Gastroesophageal sphincter (tissue), 4 donors: ENCODE measurements at regions not wholly inside any gene's neighbourhood (a gene's known extent, or its start where the extent isn't known, plus 50 kb on each side); places are given as distances from the start of the nearest gene placed in this dataset.
"Not testable (repeated sequence)": the region's sequence is repeated elsewhere in the genome, so short reads cannot be mapped to it uniquely, and the experiment has no call there.

Experiments used
- ATAC-seq: fragments of 150-250 bp; one replicate; pipeline ENCODE4 v1.9.1; 2016; ENCODE audit warnings: mild to moderate bottlenecking, moderate library complexity
- H3K27ac ChIP-seq, 4 donors: fragments of 200-600 bp; sonication (generic) in 3 of 4; 1 replicate in 3 of 4; 2 replicates in 1 of 4; pipeline ENCODE4 v1.5.1; 2016 to 2019
- H3K27me3 ChIP-seq: fragments of 200-600 bp; sonication (generic); one replicate; pipeline ENCODE4 v1.5.1; 2019
- H3K36me3 ChIP-seq, 2 donors: fragments of 200-600 bp; sonication (generic); one replicate each; pipeline ENCODE4 v1.5.1; 2019; ENCODE audit warnings: control low read depth in 1 of 2
- H3K4me1 ChIP-seq, 3 donors: fragments of 200-600 bp; sonication (generic); 1 replicate in 2 of 3; 2 replicates in 1 of 3; pipeline ENCODE4 v1.5.1; 2016 to 2019; ENCODE audit warnings: control low read depth in 2 of 3
- H3K4me3 ChIP-seq, 2 donors: fragments of 200-600 bp; sonication (generic); one replicate each; pipeline ENCODE4 v1.5.1; 2019; ENCODE audit warnings: mild to moderate bottlenecking in 1 of 2, moderate library complexity in 1 of 2
- H3K9me3 ChIP-seq, 3 donors: fragments of 200-600 bp; sonication (generic); one replicate each; pipeline ENCODE4 v1.5.1; 2017 to 2019; ENCODE audit warnings: control low read depth in 2 of 3
- CTCF ChIP-seq, 4 experiments: fragments of 200-600 bp in 2 of 4; fragments of 450-650 bp in 2 of 4; sonication (generic) in 1 of 4; IDR thresholded peaks; one replicate each; pipeline ENCODE4 v1.5.1; 2017 to 2019; ENCODE audit warnings: antibody characterized with exemption in 4 of 4, mild to moderate bottlenecking in 2 of 4, moderate library complexity in 2 of 4
- EP300 ChIP-seq: sonication (generic); formaldehyde crosslinking; IDR thresholded peaks from one replicate; pipeline ENCODE4 v1.6.1; 2017; ENCODE audit warnings: antibody characterized with exemption, mild to moderate bottlenecking
- POLR2A ChIP-seq, 2 donors: fragments of 450-650 bp; IDR thresholded peaks; one replicate each; pipeline ENCODE4 v1.6.1; 2017; ENCODE audit warnings: antibody characterized with exemption in 2 of 2, mild to moderate bottlenecking in 2 of 2, moderate library complexity in 1 of 2
- POLR2AphosphoS5 ChIP-seq: sonication (generic); formaldehyde crosslinking; IDR thresholded peaks from one replicate; pipeline ENCODE4 v1.6.1; 2017; ENCODE audit warnings: antibody characterized with exemption
- WGBS, 2 donors: methylation state at CpG; one replicate each; pipeline ENCODE4 v1.1.5; 2018; ENCODE audit warnings: low coverage in 1 of 2; 5-methylcytosine and 5-hydroxymethylcytosine counted together

GRCh38 chr2:184444217-184444616 is 154.1 kb upstream of the ZNF804A start:
- H3K4me1 ChIP-seq, result peaks cover 0 to 8% (median 0%) of the 10 kb centered on the region in 3 donors
- H3K4me3 ChIP-seq, result no peak overlapping the region
- 20 to 36% methylated on average over 2 of the region's 2 CpGs for WGBS, 2 donors
- H3K36me3 ChIP-seq, result no peaks in the 10 kb centered on the region
- H3K9me3 ChIP-seq, result no peaks in the 10 kb centered on the region
- TF ChIP-seq POLR2A (IDR thresholded peaks at IDR 0.05) (no peak), EP300 (no peak), CTCF (IDR thresholded peaks at IDR 0.05) (no peak), POLR2AphosphoS5 (no peak)
- no peaks in the 10 kb centered on the region for H3K27me3 ChIP-seq
- H3K27ac ChIP-seq, result no peak overlapping the region
- ATAC-seq, result no peak

GRCh38 chr2:184444623-184445223 is 153.6 kb upstream of the ZNF804A start:
- WGBS, 2 donors, result 30 to 64% methylated on average over 4 of the region's 4 CpGs
- Histone ChIP-seq H3K27ac (no peak overlapping the region), H3K4me3 (no peak overlapping the region), H3K36me3 (no peaks in the 10 kb centered on the region), H3K27me3 (no peaks in the 10 kb centered on the region), H3K9me3 (no peaks in the 10 kb centered on the region), H3K4me1 (peaks cover 0 to 8% (median 0%) of the 10 kb centered on the region in 3 donors)
- ATAC-seq, result no peak
- TF ChIP-seq CTCF (IDR thresholded peaks at IDR 0.05), result no peak
- no peak for TF ChIP-seq POLR2AphosphoS5

DNA sequence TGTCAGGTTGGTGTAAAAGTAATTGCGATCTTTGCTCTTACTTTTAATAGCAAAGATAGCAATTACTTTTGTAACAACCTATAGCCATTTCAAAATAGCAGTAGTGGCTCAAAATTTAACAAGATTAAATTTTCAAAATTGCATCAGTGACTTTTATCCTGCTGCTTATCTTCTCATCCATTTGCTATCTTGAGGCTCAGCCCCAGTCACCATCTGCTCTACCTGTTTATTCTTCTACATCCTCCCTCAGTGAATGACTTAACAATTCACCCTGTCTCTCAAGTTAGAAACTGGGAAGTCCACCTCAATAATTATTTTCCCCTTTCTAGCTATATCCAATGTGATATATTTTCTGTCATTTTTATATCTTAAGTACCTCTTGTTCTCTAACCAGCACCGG is 148.6 kb upstream of the ZNF804A start:
- no peak overlapping the region for H3K4me3 ChIP-seq
- WGBS, 2 donors, result 62 to 83% methylated on average over 1 to 2 of the region's 2 CpGs
- H3K27ac ChIP-seq, result no peak overlapping the region
- TF ChIP-seq CTCF (IDR thresholded peaks at IDR 0.05) (no peak), POLR2A (IDR thresholded peaks at IDR 0.05) (no peak), POLR2AphosphoS5 (no peak), EP300 (no peak)
- no peaks in the 10 kb centered on the region for H3K9me3 ChIP-seq
- H3K36me3 ChIP-seq, result no peaks in the 10 kb centered on the region
- H3K4me1 ChIP-seq, result peaks cover 0 to 1% (median 0%) of the 10 kb centered on the region in 3 donors
- H3K27me3 ChIP-seq, result no peaks in the 10 kb centered on the region
- no peak for ATAC-seq

GRCh38 chr2:184452907-184453306 is 145.4 kb upstream of the ZNF804A start:
- H3K27me3 ChIP-seq, result no peaks in the 10 kb centered on the region
- no peaks in the 10 kb centered on the region for H3K4me1 ChIP-seq
- H3K27ac ChIP-seq, result no peak overlapping the region
- no peak overlapping the region for H3K4me3 ChIP-seq
- no peak for ATAC-seq
- no peak for TF ChIP-seq POLR2A (IDR thresholded peaks at IDR 0.05)
- TF ChIP-seq CTCF (IDR thresholded peaks at IDR 0.05), result no peak
- TF ChIP-seq EP300, result no peak
- no peaks in the 10 kb centered on the region for H3K36me3 ChIP-seq
- H3K9me3 ChIP-seq, result no peaks in the 10 kb centered on the region

GRCh38 chr2:184455624-184456023 is 142.7 kb upstream of the ZNF804A start:
- no peaks in the 10 kb centered on the region for H3K27me3 ChIP-seq
- TF ChIP-seq CTCF (IDR thresholded peaks at IDR 0.05) (no peak), POLR2AphosphoS5 (no peak), POLR2A (IDR thresholded peaks at IDR 0.05) (no peak), EP300 (no peak)
- H3K27ac ChIP-seq, result no peak overlapping the region
- H3K4me3 ChIP-seq, result no peak overlapping the region
- no peak for ATAC-seq
- WGBS, 2 donors, result 73 to 87% methylated on average over 1 of the region's 1 CpG
- no peaks in the 10 kb centered on the region for H3K36me3 ChIP-seq
- H3K4me1 ChIP-seq, result no peaks in the 10 kb centered on the region
- no peaks in the 10 kb centered on the region for H3K9me3 ChIP-seq

DNA sequence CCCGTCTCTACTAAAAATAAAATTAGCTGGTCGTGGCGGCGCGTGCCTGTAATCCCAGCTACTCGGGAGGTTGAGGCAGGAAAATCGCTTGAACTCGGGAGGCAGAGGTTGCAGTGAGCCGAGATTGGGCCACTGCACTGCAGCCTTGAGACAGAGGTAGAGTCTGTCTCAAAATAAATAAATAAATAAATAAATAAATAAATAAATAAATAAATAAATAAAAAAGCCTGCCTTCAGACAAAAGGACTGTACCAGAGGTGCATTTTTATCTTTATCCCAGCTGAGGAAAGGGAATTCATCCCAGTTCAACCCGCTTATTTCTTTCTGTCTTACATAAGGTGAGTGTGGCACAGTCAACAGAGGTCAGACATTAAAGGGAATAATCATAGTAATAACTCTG is 141.6 kb upstream of the ZNF804A start:
- 96 to 100% methylated on average over 1 to 10 of the region's 10 CpGs for WGBS, 2 donors
- ATAC-seq, H3K4me3 ChIP-seq, H3K9me3 ChIP-seq, H3K36me3 ChIP-seq, H3K27me3 ChIP-seq, H3K4me1 ChIP-seq, H3K27ac ChIP-seq: not testable (repeated sequence)
